HepG2 (cell line): ENCODE measurements at regions not wholly inside any gene's neighbourhood (a gene's known extent, or its start where the extent isn't known, plus 50 kb on each side); places are given as distances from the start of the nearest gene placed in this dataset.

Experiments used
- ATAC-seq: fragments of 200-7000 bp; cut with Tn5 transposase; 3 replicates; pipeline ENCODE4 v1.9.1; 2020; ENCODE audit warnings: mild to moderate bottlenecking, moderate library complexity
- BruUV-seq: library from RNA; stranded (reverse); fragments of 400-500 nt; replicated peaks from 2 replicates; lab custom pipeline; 2021; lab: Mats Ljungman, UMichigan
- CTCF ChIA-PET: fragments of 300-600 bp; formaldehyde crosslinking; extraction: SDS; loops from one replicate; lab custom pipeline; 2021; ENCODE audit warnings: low total read pairs, inconsistent platforms, low intra/inter-chr PET ratio; lab: Yijun Ruan, JAX
- POLR2A ChIA-PET: fragments of 350-600 bp; sonication (Branson Sonifier 250); formaldehyde crosslinking; loops from one replicate; lab custom pipeline; 2020; ENCODE audit warnings: antibody characterized with exemption, inconsistent platforms; lab: Yijun Ruan, JAX
- DNase-seq: peaks from one replicate; pipeline ENCODE4 v3.0.0-alpha.2; 2015; ENCODE audit warnings: low spot score
- FAIRE-seq: peaks from 3 replicates; lab custom pipeline; 2011; peaks lifted over from hg19 to GRCh38; lab: Jason Lieb, UNC
- H2AFZ ChIP-seq: one replicate; pipeline ENCODE4 v1.6.1; 2011; ENCODE audit warnings: low read length, inconsistent platforms
- H3K27ac ChIP-seq: fragments of 300-600 bp; 3 replicates; pipeline ENCODE4 v1.8.0; 2011; ENCODE audit warnings: mixed run types, mild to moderate bottlenecking, mixed read lengths, low read length, inconsistent platforms; ENCODE audit not compliant: insufficient read depth; ENCODE audit errors: extremely low read length
- H3K27me3 ChIP-seq, 2 experiments: fragments of 200-600 bp in 1 of 2; 2 replicates in 1 of 2; 3 replicates in 1 of 2; pipeline versions ENCODE4 v1.6.0 to v1.8.0; 2011; ENCODE audit warnings: low read length in 2 of 2, mild to moderate bottlenecking in 2 of 2, moderate library complexity in 2 of 2, inconsistent platforms in 1 of 2; ENCODE audit not compliant: insufficient read depth in 2 of 2, control insufficient read depth in 1 of 2
- H3K36me3 ChIP-seq, 2 experiments: fragments of 200-600 bp in 1 of 2; replicated peaks in 1 of 2; 2 replicates in 1 of 2; 3 replicates in 1 of 2; pipeline versions ENCODE4 v1.5.1 to v1.8.0; 2011; ENCODE audit warnings: low read length in 2 of 2, inconsistent platforms in 1 of 2; ENCODE audit not compliant: insufficient read depth in 2 of 2, control insufficient read depth in 1 of 2
- H3K4me1 ChIP-seq: 2 replicates; pipeline ENCODE4 v1.5.1; 2012; ENCODE audit warnings: low read length, inconsistent platforms; ENCODE audit not compliant: insufficient read depth
- H3K4me2 ChIP-seq: 2 replicates; pipeline ENCODE4 v1.6.0; 2011; ENCODE audit warnings: low read depth, low read length, inconsistent platforms
- H3K4me3 ChIP-seq, 3 experiments: fragments of 200-600 bp in 1 of 3; sonication (generic), shearing (Covaris generic) in 1 of 3; replicated peaks in 1 of 3; 2 replicates each; pipeline ENCODE4 v1.5.1; 2011 to 2016; ENCODE audit warnings: low read length in 3 of 3, inconsistent platforms in 2 of 3, low read depth in 2 of 3, mild to moderate bottlenecking in 2 of 3, control low read depth in 1 of 3, mixed read lengths in 1 of 3; ENCODE audit not compliant: insufficient read depth in 1 of 3
- H3K79me2 ChIP-seq: one replicate; pipeline ENCODE4 v1.6.1; 2011; ENCODE audit warnings: low read length, inconsistent platforms; ENCODE audit not compliant: insufficient read depth
- H3K9ac ChIP-seq: 2 replicates; pipeline ENCODE4 v1.6.0; 2011; ENCODE audit warnings: mild to moderate bottlenecking, low read depth, low read length, inconsistent platforms; ENCODE audit not compliant: insufficient read depth
- H3K9me3 ChIP-seq: 2 replicates; pipeline ENCODE4 v1.5.1; 2012; ENCODE audit warnings: mild to moderate bottlenecking, low read length
- H4K20me1 ChIP-seq: 2 replicates; pipeline ENCODE4 v1.6.0; 2011; ENCODE audit warnings: inconsistent platforms, mild to moderate bottlenecking, low read length, moderate library complexity; ENCODE audit not compliant: insufficient read depth
- AFF4 ChIP-seq: sonication (generic); formaldehyde crosslinking; IDR thresholded peaks from 2 replicates; pipeline ENCODE4 v1.4.0; 2020; ENCODE audit warnings: missing genetic modification reagents
- BRD4 ChIP-seq: sonication (generic); formaldehyde crosslinking; IDR thresholded peaks from 2 replicates; pipeline ENCODE4 v1.4.0; 2020; ENCODE audit warnings: missing genetic modification reagents
- EP300 ChIP-seq, 3 experiments: sonication (generic) in 1 of 3; formaldehyde crosslinking in 1 of 3; IDR thresholded peaks; 2 replicates each; pipeline versions ENCODE4 v1.5.1 to v1.6.1; 2011 to 2020; ENCODE audit warnings: low read depth in 2 of 3, low read length in 2 of 3, borderline replicate concordance in 1 of 3, improper control_type of control experiment in 1 of 3, mild to moderate bottlenecking in 1 of 3, missing genetic modification reagents in 1 of 3, moderate library complexity in 1 of 3
- GABPB1 ChIP-seq: IDR thresholded peaks from 2 replicates; pipeline ENCODE4 v1.6.1; 2016; ENCODE audit warnings: mild to moderate bottlenecking, missing genetic modification reagents, moderate library complexity, missing compliant biosample characterization
- PAX8 ChIP-seq: sonication (generic); formaldehyde crosslinking; IDR thresholded peaks from 2 replicates; pipeline ENCODE4 v1.8.0; 2022; ENCODE audit warnings: mild to moderate bottlenecking, missing genetic modification reagents, borderline replicate concordance
- PTBP1 ChIP-seq: fragments of 200-400 bp; formaldehyde crosslinking; IDR thresholded peaks from 2 replicates; pipeline ENCODE4 v1.6.1; 2018; ENCODE audit warnings: low read length, low read depth; ENCODE audit not compliant: poor library complexity, severe bottlenecking
- SIX1 ChIP-seq: sonication (generic); formaldehyde crosslinking; IDR thresholded peaks from 2 replicates; pipeline ENCODE4 v1.4.0; 2020; ENCODE audit warnings: missing genetic modification reagents, borderline replicate concordance
- SP140L ChIP-seq: sonication (generic); formaldehyde crosslinking; IDR thresholded peaks from 2 replicates; pipeline ENCODE4 v1.4.0; 2020; ENCODE audit warnings: missing genetic modification reagents, borderline replicate concordance
- THAP7 ChIP-seq: sonication (generic); formaldehyde crosslinking; IDR thresholded peaks from 2 replicates; pipeline ENCODE4 v1.8.1; 2023; ENCODE audit warnings: mild to moderate bottlenecking, missing genetic modification reagents
- ZBTB39 ChIP-seq: sonication (generic); formaldehyde crosslinking; IDR thresholded peaks from 2 replicates; pipeline ENCODE4 v1.5.0; 2020; ENCODE audit warnings: missing genetic modification reagents
- ZNF251 ChIP-seq: sonication (generic); formaldehyde crosslinking; IDR thresholded peaks from 2 replicates; pipeline ENCODE4 v1.9.0; 2021; ENCODE audit warnings: mild to moderate bottlenecking, missing genetic modification reagents
- ZNF589 ChIP-seq: sonication (generic); formaldehyde crosslinking; conservative IDR thresholded peaks from 2 replicates; pipeline ENCODE4 v1.8.0; 2022; ENCODE audit warnings: mild to moderate bottlenecking, moderate library complexity, missing genetic modification reagents
- ZNF687 ChIP-seq: sonication (generic); formaldehyde crosslinking; IDR thresholded peaks from 2 replicates; pipeline ENCODE4 v1.5.1; 2020; ENCODE audit warnings: mild to moderate bottlenecking, missing genetic modification reagents, moderate library complexity
- ZNF883 ChIP-seq: sonication (generic); formaldehyde crosslinking; IDR thresholded peaks from 2 replicates; pipeline ENCODE4 v1.5.1; 2020; ENCODE audit warnings: mild to moderate bottlenecking, missing genetic modification reagents; ENCODE audit errors: not compliant biosample characterization
- whole genome bisulfite sequencing: methylation state at CpG from one replicate; pipeline ENCODE4 v1.1.6; 2017; ENCODE audit warnings: low lambda C conversion rate; 5-methylcytosine and 5-hydroxymethylcytosine counted together
- in situ Hi-C: cut with HindIII; loops from 2 replicates; pipeline ENCODE4 v1.10.0; 2017; ENCODE audit warnings: low pct_unique_long_range_greater_than_20kb; ENCODE audit not compliant: extremely low pct_ligation_motif_present
- intact Hi-C: fragments of 100-400 bp; cut with micrococcal nuclease; formaldehyde crosslinking; loops from one replicate; pipeline ENCODE4 v1.10.0; 2022; ENCODE audit not compliant: unreplicated experiment

GRCh38 chr21:19508442-19508841, 1104.9 kb upstream of the TMPRSS15 start:
- Histone ChIP-seq H3K79me2 (no peaks in the 10 kb centered on the region), H3K36me3 (no peaks in the 10 kb centered on the region), H3K4me1 (no peaks in the 10 kb centered on the region), H3K4me3 (no peak overlapping the region), H4K20me1 (no peaks in the 10 kb centered on the region), H3K9ac (no peak overlapping the region), H2AFZ (no peak overlapping the region), H3K27ac (no peak overlapping the region), H3K27me3 (no peaks in the 10 kb centered on the region), H3K9me3 (peaks cover 84% of the 10 kb centered on the region), H3K4me2 (no peak overlapping the region)
- FAIRE-seq (no peak), ATAC-seq (no peak), DNase-seq (no peak)
- intact Hi-C loops: no loop called here
- in situ Hi-C loops: no loop called here
- no TSS peak for BruUV-seq
- WGBS: no CpG with 5 or more reads among the region's 2 CpGs
- ChIA-PET CTCF (no interaction called here), POLR2A (no interaction called here)
- TF ChIP-seq ZBTB39 (no peak), ZNF687 (CRISPR knock-in tag) (no peak), EP300 (IDR thresholded peaks at IDR 0.05; ENCODE audit: low read depth in 2 of 2, low read length in 2 of 2) (no peak), EP300 (CRISPR knock-in tag; IDR thresholded peaks at IDR 0.05; ENCODE audit: borderline replicate concordance) (no peak), ZNF883 (CRISPR knock-in tag) (no peak), GABPB1 (CRISPR knock-in tag) (no peak), ZNF589 (no peak), BRD4 (no peak), SP140L (CRISPR knock-in tag) (no peak), ZNF251 (CRISPR knock-in tag) (no peak), PAX8 (CRISPR knock-in tag) (no peak), AFF4 (no peak), THAP7 (CRISPR knock-in tag) (no peak), SIX1 (no peak), PTBP1 (no peak)
